HEK293T (cell line): ENCODE measurements at regions not wholly inside any gene's neighbourhood (a gene's known extent, or its start where the extent isn't known, plus 50 kb on each side); places are given as distances from the start of the nearest gene placed in this dataset.

Source experiments
- BHLHE40 ChIP-seq: fragments of 450-650 bp; IDR thresholded peaks from 2 replicates; pipeline ENCODE4 v1.6.1; 2016; ENCODE audit warnings: mild to moderate bottlenecking, moderate library complexity, borderline replicate concordance
- FOXA1 ChIP-seq: fragments of 450-650 bp; IDR thresholded peaks from 2 replicates; pipeline ENCODE4 v1.6.1; 2016; ENCODE audit warnings: mild to moderate bottlenecking
- SUZ12 ChIP-seq: fragments of 450-650 bp; IDR thresholded peaks from 2 replicates; pipeline ENCODE4 v1.6.1; 2016; ENCODE audit warnings: mild to moderate bottlenecking
- TARDBP ChIP-seq: fragments of 450-650 bp; IDR thresholded peaks from 2 replicates; pipeline ENCODE4 v1.6.1; 2016

DNA sequence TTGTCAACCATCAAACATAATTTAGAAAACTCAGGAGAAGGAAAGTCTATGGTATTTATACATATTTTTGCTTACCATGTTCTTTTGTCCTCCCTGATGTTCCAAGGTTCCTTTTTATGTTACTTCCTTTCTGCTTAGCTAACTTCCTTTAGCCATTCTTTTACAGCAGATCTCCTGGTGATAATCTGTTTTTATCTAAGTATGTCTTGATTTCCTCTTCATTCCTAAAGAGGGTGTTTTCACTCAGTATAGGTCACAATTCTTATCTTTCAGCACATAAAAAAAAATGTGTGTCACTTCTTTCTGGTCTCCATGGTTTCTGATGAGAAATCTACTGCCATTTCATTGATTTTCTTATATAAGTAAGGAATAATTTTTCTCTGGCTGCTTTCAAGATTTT is 384.4 kb upstream of the PDE4D start:
- TF ChIP-seq TARDBP, result no peak
- no peak for TF ChIP-seq FOXA1
- TF ChIP-seq SUZ12, result no peak
- TF ChIP-seq BHLHE40, result no peak
